HG03095 (cell line): ENCODE measurements at regions not wholly inside any gene's neighbourhood (a gene's known extent, or its start where the extent isn't known, plus 50 kb on each side); places are given as distances from the start of the nearest gene placed in this dataset.

Experiments
- ATAC-seq: cut with Tn5 transposase; IDR thresholded peaks from one replicate; pipeline ENCODE4 v1.9.1; 2021; ENCODE audit warnings: moderate library complexity; ENCODE audit not compliant: unreplicated experiment

DNA sequence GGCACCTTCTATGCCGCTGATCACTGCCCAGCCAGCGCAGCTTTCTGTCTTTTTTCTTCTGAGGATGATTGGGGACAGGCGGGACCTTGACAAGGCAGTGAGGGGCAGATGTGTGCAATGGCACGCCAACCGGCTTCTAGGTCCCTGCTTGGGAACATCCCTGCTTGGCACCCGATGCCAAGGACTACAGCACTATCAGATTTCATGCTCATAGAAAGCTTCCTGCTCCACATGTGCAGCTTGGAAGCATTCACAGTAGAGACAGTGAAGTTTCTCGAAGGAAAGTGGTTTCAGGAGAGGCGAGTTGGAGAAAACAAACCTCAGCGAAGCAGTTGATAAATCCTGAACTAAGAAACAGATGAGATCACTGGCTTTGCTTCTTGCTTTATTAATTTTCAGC lies 267.5 kb upstream of the HABP2 start:
- no peak for ATAC-seq

DNA sequence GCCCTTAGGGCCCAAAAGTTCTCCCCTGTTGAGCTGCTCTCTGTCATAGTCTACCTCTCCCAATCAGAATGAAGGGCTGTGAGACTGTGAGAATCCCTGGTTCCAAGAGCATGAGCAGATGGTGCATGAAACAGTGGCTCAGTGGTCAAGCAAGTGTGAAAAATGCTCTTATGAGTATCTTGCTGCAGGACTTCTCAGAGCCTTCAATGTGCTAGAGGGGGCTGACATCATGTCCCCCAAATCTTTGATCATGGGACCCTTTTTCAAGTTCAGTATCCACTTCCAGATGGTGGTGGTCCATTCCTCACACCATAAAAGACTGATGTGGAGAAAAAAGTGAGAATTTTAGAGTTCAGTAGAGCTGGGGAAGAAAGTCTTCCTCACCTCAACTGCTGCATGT lies 265.3 kb upstream of the HABP2 start:
- no peak for ATAC-seq

DNA sequence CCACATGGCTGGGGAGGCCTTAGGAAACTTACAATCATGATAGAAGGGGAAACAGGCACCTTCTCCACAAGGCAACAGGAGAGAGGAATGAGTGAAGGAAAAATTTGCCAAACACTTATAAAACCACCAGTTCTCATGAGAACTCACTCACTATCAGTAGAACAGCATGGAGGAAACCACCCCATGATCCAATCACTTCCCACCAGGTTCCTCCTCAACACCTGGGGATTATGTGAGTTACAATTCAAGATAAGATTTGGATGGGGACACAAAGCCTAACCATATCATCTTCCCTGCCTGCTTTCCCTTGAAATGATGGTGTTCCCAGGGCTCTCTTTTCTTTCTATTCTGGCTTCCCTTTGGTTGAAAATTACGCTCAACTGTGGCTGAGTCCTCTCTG lies 262.7 kb upstream of the HABP2 start:
- ATAC-seq = no peak

DNA sequence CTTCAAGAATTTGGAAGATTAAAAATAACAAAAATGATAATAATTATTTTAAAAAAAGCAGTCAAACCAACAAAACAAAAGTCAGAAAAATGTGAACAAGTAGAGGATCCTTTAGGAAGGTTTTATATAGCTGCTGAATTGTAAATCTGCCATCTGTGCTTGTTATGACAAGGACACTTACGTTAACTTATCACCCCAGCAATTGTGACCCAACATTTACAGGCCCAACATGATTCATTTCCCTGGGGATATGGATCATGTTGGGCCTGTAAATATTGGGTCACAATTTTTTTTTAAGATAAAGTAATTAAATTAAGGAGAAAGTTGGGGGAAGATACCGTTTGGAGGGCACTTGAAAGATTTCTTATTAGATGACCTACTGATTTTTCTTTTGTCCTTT lies 261.4 kb upstream of the HABP2 start:
- no peak for ATAC-seq

DNA sequence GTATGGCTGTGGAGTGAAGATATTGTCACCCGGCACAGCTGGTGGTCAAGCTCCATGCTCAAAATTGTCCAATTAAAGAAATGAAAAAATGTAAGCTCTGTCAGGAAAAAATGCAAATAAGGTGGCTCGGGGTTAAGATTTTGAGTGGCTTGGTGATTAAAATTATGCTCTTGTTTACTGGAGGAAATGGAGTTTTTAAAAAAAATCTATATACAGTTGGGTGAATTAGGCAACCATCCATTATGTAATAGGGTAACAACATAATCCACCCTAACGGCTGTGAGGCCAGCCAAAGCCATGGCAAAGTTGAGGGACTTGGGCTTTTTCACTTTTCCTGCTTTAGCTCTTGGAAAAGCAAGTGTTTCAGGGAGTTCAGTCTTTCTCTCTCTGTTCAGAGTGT lies 260.8 kb upstream of the HABP2 start:
- ATAC-seq = no peak

DNA sequence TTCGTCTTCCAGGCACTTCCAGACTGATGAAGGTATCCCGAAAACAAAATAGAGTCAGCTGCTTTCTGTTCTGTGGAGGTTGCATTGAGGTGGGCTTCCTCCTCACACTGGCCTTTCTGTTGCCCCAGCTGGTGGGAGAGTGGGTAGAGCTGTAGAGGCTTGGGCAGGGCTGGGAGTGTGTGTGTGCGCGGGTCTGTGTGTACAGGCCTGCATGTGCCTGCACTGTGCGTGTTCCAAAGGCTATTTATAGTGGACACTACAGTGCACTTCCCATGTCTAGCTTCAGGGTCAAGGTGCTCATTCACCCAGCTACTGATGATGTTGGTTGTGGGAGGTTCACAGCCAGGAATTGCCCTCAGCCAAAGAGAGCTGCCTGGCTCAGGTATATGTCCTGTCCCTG lies 260.1 kb upstream of the HABP2 start:
- no peak for ATAC-seq

DNA sequence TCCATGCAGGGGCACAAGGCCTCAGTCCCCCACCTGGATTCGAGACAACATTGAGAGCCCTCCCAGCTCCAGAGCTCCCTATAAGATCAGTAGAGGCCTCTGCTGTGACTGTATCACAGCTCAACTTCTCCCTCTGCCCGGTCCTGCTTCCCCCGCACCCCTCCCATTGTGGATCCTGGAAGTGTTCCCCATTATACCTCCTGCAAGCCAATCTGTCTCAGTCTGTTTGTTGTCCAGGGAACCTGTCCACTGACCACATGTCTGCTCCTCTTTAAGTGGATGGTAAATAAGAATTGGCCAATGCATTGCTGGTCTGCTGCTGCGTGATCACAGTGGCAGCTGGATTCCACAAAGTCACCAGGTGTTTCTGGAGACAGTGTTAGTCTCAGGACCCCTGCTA lies 259.7 kb upstream of the HABP2 start:
- no peak for ATAC-seq

DNA sequence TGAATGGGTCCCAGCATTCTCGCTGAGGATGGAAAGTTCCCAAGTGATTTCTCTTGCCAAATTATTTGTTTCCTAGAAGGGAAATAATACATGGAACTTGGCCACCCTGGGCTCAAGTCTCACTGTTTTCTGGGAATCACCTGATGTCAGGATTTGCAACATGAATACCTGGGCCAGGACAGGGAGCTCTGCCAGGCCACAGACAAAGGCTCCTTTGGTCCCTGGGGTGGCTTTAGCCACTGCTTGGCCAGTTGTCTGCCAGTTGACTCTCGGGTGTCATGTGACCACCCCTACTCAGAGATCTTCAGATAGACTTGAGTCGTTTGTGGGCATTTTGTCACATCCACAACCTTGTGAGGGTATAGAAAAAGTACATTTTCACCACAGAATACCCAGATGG lies 258.0 kb upstream of the HABP2 start:
- no peak for ATAC-seq

DNA sequence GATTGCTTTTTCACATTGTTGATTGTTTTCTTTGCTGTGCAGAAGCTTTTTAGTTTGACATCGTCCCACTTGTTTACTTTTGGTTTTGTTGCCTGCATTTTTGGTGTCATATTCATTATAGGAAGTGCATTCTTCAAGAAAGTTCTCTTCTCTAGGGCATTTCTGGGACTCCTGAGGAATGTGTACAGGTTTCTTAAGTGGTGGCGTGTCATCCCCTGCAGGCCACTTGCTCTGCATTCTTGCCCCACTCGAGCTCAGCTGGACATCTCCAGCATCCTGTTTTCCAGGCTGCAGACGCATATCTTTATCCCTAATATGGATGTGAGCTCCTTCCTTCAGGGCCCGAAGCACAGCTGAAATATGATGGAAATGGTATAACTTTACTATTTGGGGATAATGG lies 255.6 kb upstream of the HABP2 start:
- ATAC-seq = no peak

DNA sequence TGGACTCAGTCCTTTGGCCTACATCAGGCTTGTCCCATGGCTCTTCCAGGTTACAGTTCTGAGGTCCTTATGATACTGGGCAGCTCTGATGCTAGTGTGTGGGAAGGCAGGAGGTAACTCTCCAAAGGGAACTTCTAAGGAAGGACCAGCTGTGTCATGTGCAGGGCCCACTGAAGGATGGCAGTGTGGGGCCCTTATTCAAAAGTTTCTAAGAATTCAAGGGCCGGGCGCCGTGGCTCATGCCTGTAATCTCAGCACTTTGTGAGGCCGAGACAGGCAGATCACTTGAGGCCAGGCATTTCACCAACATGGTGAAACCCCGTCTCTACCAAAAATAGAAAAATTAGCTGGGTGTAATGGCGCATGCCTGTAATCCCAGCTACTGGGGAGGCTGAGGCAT lies 254.2 kb upstream of the HABP2 start:
- ATAC-seq = no peak

DNA sequence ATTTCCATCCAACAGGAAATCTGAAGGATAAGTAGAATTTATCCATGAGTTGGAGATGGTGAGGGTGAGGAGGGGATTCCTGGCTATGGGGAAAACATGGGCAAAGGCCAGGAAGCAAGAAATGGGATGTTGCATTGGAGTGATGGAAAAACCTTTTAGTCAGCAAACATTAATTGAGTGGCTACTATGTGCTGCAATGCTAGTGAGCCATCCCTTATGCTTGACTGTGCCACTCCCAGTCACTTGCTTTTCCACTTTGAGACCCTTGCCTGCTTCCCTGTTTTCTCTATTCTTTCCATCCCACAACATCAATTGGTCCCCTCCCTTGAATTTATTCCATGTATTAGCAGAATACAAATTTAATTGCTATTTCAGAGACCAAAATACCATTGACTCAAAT lies 252.7 kb upstream of the HABP2 start:
- no peak for ATAC-seq

DNA sequence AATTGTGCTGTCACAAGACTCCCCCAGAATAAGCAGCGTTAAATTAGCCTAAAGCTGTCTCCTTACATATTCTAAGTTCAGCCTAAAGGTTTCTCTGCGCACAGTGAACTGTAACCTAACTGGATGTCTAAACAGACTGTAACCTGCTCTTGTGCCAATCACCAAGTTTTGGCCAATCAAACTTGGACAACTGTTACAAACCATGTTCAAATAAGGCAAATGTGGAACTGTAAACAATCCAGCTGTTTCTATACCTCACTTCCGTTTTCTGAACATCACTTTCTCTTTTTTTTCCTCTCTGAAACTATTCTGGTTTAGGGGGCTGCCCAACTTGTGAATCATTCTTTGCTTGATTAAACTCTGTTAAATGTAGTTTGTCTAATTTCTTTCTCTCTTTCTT lies 252.2 kb upstream of the HABP2 start:
- ATAC-seq = no peak

DNA sequence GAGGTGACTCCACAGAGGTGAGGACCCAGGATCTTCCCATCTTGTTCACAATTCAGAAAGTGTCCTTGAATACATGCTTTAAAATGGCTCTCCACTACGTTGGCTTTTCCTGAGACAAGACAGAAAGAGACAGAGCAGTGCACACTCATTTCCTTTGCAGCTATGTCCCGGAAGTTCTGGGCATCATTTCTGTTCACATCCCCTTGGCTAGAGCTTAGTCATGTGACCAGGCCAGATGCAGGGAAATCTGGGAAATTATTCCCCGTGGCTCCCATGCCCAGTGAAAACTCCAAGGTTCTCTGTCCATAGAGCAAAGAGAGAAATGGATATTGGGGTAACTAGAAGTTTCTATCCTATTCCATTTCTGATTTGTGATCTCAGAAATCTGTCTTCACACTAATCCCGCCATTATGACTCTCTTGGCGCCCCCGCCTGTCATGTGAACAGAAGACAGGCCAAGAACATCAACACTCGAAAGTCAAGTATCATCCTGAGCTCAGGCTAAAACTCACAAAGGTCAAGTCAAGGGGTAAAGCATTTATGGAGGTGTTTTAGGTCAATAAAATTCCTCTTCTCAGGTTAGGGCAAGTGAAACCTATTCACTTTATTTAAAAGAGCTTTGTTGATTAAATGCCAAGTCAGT lies 251.4 kb upstream of the HABP2 start:
- no peak for ATAC-seq

DNA sequence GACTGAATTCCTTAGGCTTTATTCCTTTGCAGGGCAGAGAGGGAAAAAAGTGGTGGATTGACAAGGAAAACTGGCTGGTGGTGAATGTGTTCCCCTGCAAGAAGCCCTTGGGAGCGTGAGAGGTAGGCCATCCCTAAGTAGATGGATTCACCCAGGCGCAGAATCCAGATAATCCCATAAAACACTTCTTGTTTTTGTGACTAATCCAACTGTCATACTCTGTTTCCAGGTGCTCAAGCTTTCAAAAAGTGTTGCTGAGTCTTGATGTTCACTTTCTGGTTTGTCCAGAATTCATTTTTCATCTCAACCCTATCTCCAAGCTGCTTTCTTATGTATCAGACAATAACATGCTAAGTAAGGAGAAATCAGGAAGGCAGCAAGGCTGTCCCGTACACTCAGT lies 250.8 kb upstream of the HABP2 start:
- ATAC-seq = no peak

DNA sequence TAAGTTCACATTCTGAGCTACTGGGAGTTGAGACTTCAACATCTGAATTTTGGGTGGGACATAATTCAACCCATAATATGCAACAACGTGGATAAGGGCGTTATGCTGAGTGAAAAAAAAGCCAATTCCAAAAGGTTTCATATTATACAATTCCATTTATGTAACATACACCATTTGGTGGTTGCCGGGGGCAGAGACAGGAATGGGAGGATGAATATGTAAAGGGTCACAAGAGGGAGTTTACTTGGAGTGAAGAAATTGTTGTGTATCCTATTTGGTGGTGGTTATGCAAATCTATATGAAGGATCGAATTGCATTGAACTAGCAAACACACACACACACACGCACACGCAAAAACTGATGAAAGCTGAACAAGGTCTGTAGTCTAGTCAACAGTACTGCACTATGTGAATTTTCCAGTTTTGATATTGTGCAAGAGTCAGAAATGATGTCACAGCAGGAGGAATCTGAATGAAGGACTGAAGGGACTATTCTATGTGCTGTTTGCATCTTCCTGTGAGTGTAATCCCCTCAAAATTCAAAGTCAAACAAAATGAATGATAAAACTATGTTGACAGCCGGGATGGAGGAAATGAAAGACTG lies 249.2 kb upstream of the HABP2 start:
- ATAC-seq = no peak

DNA sequence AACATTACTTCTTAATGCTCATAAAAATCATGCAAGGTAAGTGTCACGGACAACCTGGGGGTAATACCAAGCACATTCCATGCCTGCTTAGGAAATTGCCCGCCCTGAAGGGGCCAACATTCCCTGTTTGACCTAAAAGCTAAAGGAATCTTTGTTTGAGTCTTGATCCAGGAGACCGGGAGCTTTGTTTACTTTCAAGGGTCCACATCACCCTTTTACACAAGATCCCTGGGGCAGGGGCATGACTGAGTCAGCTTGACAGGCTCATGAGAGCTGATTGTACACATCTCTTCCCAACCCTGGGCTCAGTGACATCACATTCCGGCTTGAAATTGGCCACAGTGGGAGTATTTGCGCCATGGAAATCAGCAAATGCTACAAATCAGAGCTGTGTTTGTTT lies 248.1 kb upstream of the HABP2 start:
- no peak for ATAC-seq

DNA sequence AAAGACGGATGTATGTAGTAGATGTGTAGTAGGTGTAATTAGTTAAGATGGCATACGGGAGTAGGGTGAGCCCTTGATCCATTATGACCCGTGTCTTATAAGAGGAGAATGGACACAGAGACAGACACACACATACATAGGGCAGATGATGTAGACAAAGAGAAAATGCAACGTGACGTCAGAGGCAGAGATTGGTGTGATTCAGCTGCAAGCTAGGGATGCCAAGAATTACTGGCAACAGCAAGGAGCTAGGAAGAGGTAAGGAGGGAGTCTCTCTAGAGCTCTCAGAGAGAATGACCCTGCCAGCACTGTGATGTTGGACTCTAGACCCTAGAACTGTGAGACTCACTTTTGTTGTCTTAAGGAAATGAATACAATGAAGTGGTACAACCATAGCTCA lies 247.0 kb upstream of the HABP2 start:
- no peak for ATAC-seq

DNA sequence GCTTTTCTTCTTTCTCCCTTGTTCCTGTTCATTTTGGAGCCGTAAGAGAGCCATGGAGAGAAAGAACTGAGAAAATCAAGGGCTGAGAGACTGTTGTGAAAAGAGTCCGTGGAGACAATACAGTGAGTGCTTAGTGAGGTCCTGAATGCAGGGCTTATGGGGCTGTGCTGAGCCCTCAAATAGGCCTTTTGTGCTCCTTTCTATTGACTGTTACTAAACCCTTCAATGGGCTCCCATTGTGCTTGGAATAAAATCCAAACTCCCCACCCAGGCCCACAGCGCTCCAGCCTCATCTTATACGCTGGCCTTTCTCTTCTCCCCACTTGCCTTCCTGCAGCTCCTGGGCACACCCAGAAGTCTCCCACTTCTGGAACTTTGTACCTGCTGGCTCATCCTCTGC lies 243.1 kb upstream of the HABP2 start:
- no peak for ATAC-seq

DNA sequence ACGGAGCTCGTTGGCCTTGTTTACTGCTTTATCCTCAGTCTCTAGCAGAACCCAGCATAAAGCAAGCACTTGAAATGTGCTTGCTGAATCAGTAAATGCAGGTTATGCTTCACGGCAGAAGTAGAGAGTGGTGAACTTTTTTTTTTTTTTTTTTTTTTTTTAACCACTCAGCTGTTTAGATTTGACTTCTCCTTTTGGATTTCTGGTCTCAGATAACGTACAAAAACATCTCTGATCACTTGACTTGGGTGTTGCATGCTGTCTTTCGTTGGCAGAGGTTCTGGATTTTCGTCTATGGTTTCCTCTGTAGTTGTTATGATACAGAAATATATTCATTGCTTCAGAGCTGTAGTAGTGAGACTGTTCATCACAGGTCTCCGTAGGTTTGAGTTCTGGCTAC lies 242.5 kb upstream of the HABP2 start:
- no peak for ATAC-seq

DNA sequence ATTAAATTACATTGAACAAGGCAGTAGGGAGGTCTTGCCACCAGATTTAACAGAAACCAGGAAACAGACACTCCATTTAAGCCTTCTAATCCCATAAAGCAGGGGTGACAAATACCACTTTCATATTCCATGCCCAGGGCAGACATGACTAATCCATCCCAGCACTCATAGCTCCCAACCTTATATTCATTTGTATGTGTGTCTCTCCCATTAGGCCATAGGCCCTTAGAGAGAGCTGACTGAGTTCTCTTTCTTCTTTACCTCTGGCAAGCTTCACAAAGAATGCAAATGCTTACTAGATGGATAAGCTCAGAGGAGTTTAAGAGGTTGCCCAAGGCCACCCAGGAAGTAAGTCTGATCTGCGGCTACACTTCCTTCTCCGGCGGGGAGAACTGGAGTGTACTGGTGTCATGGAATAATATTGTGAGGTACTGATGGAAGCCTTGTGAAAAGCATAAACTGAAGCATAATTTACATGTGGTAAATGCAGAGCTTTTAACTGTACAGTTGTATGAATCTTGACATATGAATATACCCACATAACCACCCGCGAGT lies 239.7 kb upstream of the HABP2 start:
- no peak for ATAC-seq

DNA sequence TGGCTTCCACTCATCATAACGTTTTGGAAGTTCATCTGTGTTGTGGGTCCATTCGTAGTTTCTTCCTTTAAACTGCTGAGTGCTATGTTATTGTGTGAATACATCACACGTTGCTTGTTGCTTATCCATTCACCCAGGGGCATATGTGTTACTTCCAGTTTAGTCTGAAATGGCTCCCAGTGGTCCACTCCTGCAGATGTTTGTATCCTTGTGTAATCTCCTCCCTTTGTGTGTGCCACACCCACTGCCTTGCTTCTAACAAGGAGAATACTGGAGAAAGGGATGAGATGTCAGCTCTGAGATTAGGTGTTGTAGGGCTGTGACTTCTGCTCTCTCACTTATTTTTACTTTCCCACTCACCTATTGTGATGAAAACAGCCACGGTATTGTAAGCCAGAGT lies 239.1 kb upstream of the HABP2 start:
- ATAC-seq = no peak

DNA sequence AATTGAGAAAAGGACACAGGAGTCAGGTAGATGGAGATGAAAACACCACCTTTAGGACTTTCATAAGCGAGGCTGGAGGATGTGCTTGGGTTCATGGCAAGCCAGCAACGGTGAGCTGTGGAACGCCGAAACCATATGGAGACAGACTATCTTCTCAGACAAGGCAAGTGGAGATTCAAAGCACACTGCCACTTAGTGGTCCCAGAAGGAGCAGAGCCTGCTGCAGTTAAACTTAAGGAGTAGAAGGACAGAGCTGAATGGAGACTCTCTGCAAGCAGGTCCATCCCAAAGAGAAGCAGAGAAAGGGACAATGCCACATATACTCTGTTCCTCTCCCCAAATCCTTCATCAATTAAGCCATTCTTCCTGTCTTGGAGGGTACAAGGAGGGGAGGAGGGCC lies 236.3 kb upstream of the HABP2 start:
- ATAC-seq = no peak

DNA sequence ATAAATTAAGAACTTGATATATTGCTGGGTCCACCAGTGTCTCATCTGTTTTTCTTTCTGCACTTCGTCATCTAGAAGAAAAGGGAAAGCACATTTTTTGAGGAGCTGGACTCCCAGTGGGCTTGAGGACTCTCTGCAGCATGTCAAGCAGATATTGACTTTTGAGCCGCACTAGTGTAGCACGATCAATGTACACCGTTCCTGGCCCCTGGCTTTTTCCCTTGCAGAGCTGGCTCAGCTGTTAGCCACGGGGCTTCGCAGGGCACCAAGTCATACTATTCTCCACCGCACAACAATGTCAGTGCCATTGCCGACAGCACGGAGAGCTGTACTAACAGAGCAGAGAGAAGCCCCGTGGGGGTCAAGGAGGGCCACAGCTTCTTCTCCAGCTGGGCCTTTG lies 235.4 kb upstream of the HABP2 start:
- no peak for ATAC-seq
